ENCODE measurements at regions not wholly inside any gene's neighbourhood (a gene's known extent, or its start where the extent isn't known, plus 50 kb on each side); places are given as distances from the start of the nearest gene placed in this dataset.
"Not testable (repeated sequence)": the region's sequence is repeated elsewhere in the genome, so short reads cannot be mapped to it uniquely, and the experiment has no call there.

- no peak for DNase-seq
- in situ Hi-C loops (cut with MboI; ENCODE audit: low pct_unique_long_range_greater_than_20kb, low sequenced_read_pairs): no loop called here
These were observed 430.3 kb upstream of the AKR1E2 start for GRCh38 chr10:4395731-4396130.

GRCh38 chr10:4394455-4394854, 431.6 kb upstream of the AKR1E2 start:
- DNase-seq; in situ Hi-C loops (cut with MboI; ENCODE audit: low pct_unique_long_range_greater_than_20kb, low sequenced_read_pairs): not testable (repeated sequence)

- in situ Hi-C loops (cut with MboI; ENCODE audit: low pct_unique_long_range_greater_than_20kb, low sequenced_read_pairs): no loop called here
- DNase-seq: peak; percentile 39
These were observed 434.3 kb upstream of the AKR1E2 start for GRCh38 chr10:4391683-4392082.

DNA sequence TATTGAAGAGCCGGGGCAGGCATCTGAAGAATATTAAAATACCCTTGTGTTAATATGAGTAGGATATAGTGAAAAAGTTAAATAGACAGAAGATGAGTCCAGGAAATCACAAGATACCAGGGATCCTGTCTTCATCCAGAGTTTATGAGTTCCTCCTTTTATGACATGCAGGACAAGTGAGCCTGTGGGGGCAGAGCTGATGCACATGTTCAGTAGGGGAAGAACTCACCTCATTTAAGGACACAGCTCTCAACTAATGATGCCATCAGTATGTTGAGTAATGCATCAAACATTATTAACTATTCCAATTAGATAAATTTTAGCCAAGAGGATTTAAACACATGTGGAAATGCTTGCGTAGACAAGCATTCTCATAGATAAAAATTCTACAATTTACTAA, 435.8 kb upstream of the AKR1E2 start:
- in situ Hi-C loops (cut with MboI; ENCODE audit: low pct_unique_long_range_greater_than_20kb, low sequenced_read_pairs): no loop called here
- DNase-seq: no peak

DNA sequence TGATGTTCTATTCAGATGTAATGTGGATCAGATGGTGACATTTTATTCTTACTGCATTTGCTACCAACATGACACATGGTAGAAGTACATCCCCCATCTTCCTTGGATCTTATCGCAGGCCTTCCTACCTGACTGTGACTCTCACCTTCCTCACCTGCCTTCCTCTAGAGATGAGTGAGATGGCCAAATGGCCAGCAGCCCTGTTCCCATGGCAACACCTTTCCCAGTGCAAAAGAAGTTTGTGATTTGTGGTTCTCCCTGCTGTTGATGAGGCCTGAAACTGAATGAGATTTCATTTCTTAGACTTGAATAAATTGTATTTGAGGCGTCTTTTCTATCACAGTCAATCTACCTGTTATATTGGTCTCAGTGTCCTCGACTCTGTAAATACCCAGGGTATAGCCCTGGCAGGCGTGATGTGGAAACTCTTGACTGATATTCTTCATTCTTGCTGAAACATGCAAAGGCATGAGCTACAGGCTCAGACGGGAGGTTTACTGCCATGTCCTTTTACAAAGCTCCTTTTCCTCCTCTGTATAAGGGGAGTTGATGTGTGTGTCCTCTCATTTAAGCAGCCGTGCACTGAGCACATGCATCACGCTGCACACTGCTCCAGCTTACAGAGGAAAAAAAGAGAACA, 440.7 kb upstream of the AKR1E2 start:
- no peak for DNase-seq

DNA sequence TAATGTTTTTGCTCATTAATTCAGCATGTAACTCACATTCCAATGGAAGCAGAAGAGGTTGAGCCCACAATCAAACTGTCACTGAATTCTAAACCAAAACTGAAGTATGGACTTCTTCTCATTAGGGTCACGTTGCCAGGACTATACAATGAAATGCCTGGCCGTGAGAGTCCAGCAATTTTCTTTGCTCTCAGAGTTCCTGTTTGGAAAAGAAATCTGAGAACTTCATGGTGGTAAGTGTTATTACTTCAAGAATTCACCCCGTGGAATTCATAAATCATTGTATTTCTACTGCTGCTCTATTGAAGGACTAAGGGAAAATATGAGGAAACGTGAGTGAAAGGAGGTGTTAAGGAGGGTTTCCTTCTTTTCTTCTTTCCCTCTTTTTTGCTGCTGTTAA, 441.8 kb upstream of the AKR1E2 start:
- no peak for DNase-seq
- in situ Hi-C loops (cut with MboI; ENCODE audit: low pct_unique_long_range_greater_than_20kb, low sequenced_read_pairs): no loop called here

More for the DNA sequence above, 440.7 kb upstream of the AKR1E2 start:
- in situ Hi-C loops (cut with MboI; ENCODE audit: low pct_unique_long_range_greater_than_20kb, low sequenced_read_pairs): no loop called here

DNA sequence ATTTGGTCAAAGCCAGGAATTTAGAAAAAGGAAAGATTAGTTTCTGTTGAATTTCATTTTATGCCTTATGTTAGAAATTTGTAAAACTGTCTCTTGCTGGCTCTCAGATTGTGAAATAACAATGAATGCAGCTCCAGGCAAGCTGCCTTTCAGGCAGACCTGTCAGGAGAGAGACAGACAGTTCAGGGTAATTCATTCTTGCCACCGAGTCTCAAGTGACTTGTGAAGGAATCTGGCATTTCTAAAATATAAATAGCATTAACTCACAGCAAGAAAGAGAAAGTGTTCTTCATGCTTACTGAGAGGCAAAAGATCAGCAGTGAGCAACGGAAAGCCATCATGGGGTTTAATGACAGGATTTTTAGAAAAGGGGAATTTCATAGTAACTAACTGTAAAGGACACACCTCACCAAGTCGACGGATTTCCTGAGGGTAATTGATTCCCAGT, 442.3 kb upstream of the AKR1E2 start:
- in situ Hi-C loops (cut with MboI; ENCODE audit: low pct_unique_long_range_greater_than_20kb, low sequenced_read_pairs): no loop called here

GRCh38 chr10:4382811-4383210, 443.2 kb upstream of the AKR1E2 start:
- in situ Hi-C loops (cut with MboI; ENCODE audit: low pct_unique_long_range_greater_than_20kb, low sequenced_read_pairs): no loop called here
- DNase-seq: no peak

More for the DNA sequence above, 442.3 kb upstream of the AKR1E2 start:
- DNase-seq: no peak

GRCh38 chr10:4373612-4374011, 452.4 kb upstream of the AKR1E2 start:
- in situ Hi-C loops (cut with MboI; ENCODE audit: low pct_unique_long_range_greater_than_20kb, low sequenced_read_pairs): no loop called here
- no peak for DNase-seq

DNA sequence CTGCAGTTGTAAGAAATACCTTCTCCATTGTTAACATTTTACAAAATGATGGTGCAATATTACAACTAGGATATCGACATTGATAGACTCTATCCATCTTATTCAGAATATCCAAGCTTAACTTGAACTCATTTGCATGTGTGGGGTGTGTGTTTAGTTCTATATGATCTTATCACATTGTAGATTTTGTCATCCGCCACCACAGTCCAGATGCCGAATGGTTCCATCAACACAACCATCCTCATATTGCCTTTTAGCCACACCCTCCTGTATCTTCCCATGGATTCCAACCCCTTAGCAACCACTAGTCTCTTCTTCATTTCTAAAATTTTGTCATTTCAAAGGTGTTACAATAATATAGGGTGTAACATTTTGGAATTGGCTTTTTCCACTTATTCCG, 452.9 kb upstream of the AKR1E2 start:
- in situ Hi-C loops (cut with MboI; ENCODE audit: low pct_unique_long_range_greater_than_20kb, low sequenced_read_pairs): no loop called here

GRCh38 chr10:4372601-4373000, 453.4 kb upstream of the AKR1E2 start:
- peak; percentile 77 for DNase-seq
- in situ Hi-C loops (cut with MboI; ENCODE audit: low pct_unique_long_range_greater_than_20kb, low sequenced_read_pairs): no loop called here

More for the DNA sequence above, 452.9 kb upstream of the AKR1E2 start:
- DNase-seq: no peak

- DNase-seq: no peak
- in situ Hi-C loops (cut with MboI; ENCODE audit: low pct_unique_long_range_greater_than_20kb, low sequenced_read_pairs): no loop called here
These were observed 454.2 kb upstream of the AKR1E2 start for GRCh38 chr10:4371691-4372295.

DNA sequence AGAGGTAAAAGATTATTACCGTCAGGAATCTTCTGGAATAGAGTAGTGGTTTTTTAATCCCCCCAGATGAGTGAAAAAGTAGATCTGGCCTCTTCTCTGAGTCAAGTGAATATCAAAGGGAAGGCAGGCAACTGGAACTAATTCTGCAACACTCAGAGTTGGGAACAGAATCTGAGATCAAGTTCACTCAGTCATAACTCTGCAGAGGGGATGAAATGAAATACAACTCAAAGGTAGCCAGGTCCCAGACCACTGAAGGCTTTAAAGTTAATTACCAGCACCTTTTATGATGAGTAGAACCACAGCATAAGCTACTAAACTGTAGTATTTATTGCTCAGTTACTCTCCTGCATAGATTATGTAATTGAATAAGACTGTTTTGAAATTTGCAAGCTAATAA, 455.6 kb upstream of the AKR1E2 start:
- DNase-seq: no peak
- in situ Hi-C loops (cut with MboI; ENCODE audit: low pct_unique_long_range_greater_than_20kb, low sequenced_read_pairs): no loop called here

DNA sequence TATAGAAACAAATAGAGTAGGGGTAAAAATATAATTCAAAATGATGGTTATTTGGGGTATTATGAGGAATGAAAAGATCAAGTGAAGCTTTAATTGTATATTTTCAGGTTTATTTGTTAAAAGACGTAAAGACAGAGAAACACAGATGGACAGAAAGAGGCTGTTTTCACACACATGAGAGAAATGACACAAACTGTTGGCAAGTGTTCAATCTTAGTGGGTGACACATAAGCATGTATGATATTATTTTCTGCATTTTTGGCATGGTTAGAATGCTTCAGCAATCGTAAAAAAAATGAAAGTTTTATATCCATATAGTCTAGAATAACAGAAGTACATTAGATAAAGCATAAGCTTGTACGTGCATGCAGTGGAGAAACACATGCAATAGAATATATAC, 464.4 kb upstream of the AKR1E2 start:
- in situ Hi-C loops (cut with MboI; ENCODE audit: low pct_unique_long_range_greater_than_20kb, low sequenced_read_pairs): no loop called here
- DNase-seq: no peak

DNA sequence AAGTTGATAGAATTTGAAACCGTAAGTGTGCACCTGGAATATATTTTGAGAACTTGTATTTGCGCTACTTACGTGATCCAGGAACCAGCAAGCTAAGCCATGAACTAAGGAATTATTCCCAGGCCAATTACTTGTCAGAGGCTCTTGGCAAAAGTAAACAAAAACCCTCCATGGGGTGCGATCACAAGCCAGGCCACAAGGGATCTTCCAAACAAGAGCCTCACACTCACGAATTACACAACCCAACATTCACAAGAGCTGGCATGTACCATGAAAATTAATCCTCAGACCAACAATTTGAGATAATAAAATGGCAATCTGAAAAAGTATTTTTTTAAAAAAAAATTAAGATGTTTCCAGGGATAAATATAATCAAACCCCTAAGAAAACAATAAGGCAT, 467.0 kb upstream of the AKR1E2 start:
- no peak for DNase-seq
- in situ Hi-C loops (cut with MboI; ENCODE audit: low pct_unique_long_range_greater_than_20kb, low sequenced_read_pairs): no loop called here

DNA sequence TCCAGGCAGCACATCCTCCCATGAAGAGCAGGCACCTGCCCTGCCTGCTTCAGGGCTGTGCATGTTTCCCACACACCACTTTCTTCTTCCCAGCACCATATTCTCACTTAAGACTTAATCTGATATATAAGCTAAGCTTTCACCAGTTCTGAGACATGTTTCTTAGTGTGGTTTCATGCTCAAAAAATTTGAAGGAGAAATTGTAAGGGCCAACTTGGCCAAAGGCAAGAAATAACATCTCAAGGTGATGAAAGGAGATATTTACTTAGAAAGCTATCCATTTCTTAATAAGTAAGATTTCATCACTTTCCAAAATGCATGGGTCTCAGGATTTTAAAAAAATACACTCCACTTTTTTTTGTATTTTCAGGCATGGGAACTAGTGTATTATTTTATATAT, 468.1 kb upstream of the AKR1E2 start:
- DNase-seq: no peak
- in situ Hi-C loops (cut with MboI; ENCODE audit: low pct_unique_long_range_greater_than_20kb, low sequenced_read_pairs): no loop called here

DNA sequence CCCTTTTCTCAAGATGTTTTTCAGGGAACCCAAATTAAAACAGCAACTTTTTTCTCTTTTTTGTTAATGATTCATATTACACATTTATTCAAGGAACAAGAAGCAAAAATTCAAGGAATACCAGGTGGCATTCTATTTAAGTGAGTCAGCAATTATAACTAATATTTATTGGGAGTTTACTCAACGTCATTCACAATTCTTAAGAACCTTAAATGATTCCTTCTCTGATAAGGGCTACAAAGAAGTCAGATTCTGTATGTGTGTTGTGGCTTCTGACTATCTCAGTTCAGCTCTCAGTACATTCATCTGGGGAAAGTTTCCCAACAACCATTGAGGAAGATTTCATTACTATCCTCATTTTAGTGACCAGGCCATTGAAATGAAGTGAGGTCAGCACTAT, 470.7 kb upstream of the AKR1E2 start:
- in situ Hi-C loops (cut with MboI; ENCODE audit: low pct_unique_long_range_greater_than_20kb, low sequenced_read_pairs): no loop called here
- no peak for DNase-seq

DNA sequence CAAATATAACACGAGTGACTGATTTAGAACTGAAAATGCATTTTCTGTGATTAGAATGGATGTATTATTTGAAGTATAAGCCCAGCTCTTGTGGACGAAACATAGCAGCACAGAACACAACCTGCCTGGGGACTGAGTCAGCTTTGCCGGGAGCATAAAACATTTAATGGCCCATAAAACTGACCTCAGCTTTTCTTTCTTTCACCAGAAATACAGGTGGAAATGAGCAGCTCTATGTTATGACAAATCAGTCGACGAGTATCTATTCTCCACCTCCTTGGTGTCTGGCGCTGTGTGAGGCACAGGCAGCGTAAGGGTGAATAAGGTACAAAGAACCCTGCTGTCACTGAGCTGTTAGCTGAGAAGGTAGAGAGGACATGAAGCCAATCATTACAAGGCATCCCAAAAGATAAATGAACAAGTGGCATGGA, 471.6 kb upstream of the AKR1E2 start:
- in situ Hi-C loops (cut with MboI; ENCODE audit: low pct_unique_long_range_greater_than_20kb, low sequenced_read_pairs): no loop called here
- no peak for DNase-seq

DNA sequence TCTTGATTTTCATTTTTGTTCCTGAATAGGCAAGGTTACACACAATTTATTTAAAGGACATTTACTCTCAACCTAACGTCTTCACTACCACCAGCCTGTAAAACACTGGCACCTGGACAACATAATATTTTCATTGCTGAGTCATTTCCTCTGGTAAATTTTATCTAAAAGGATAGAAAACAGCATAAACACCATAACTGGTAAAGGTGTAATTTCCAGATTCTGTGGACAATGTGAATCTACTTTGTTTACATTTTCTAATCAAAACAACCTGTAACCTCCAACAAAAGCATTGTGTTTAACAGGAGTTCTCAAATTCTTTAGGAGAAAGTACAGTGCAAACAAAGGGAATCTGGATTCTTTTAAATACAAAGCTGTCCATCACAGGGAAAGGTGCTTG, 472.0 kb upstream of the AKR1E2 start:
- DNase-seq: no peak
- in situ Hi-C loops (cut with MboI; ENCODE audit: low pct_unique_long_range_greater_than_20kb, low sequenced_read_pairs): no loop called here

DNA sequence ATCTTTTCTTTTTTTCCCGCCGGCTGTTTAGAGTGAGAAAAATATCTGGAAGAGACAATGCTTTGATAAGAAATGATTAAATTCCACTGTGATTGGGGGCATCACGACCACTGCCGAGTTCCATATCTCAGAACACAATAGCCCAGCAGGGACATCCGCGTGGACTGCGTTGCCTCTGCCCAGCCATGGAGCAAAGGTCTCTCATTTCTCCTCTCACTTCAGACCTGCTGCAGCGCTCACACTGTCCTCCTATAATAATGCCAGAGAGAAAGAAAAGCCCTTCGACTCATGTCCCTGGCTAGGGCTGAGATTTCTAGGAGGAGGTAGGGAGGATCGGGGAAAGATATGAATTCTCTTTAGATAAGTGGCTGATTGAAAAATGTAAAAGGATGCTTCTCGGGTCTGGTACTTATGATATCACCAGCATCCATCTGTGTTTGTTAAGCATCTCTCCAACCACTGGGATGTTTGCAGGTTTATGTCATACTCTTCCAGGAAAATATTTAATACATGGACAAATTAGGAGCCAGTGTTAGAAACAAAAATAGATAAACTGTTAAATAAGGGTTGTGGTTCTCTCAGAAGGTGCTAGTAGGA, 472.9 kb upstream of the AKR1E2 start:
- in situ Hi-C loops (cut with MboI; ENCODE audit: low pct_unique_long_range_greater_than_20kb, low sequenced_read_pairs): no loop called here

More for the DNA sequence above, 472.9 kb upstream of the AKR1E2 start:
- no peak for DNase-seq

Data from KBM-7 (cell line).